H1 (cell line): ENCODE measurements at regions not wholly inside any gene's neighbourhood (a gene's known extent, or its start where the extent isn't known, plus 50 kb on each side); places are given as distances from the start of the nearest gene placed in this dataset.
"Not testable (repeated sequence)": the region's sequence is repeated elsewhere in the genome, so short reads cannot be mapped to it uniquely, and the experiment has no call there.

Source experiments
- CTCF ChIA-PET: fragments of 300-600 bp; sonication (Branson Sonifier 250); formaldehyde crosslinking; loops from one replicate; lab custom pipeline; 2021; ENCODE audit not compliant: partially characterized antibody; lab: Charles Lee
- POLR2A ChIA-PET: fragments of 300-600 bp; sonication (Branson Sonifier 250); formaldehyde crosslinking; loops from one replicate; lab custom pipeline; 2021; ENCODE audit warnings: inconsistent platforms; ENCODE audit not compliant: partially characterized antibody; lab: Charles Lee
- DNase-seq, 2 experiments: peaks; one replicate each; pipeline versions ENCODE4 v3.0.0 to v3.0.0-alpha.2; 2010 to 2022; ENCODE audit warnings: low spot score in 2 of 2, low read depth in 1 of 2, mixed read lengths in 1 of 2
- FAIRE-seq: peaks from 2 replicates; lab custom pipeline; 2011; peaks lifted over from hg19 to GRCh38; lab: Jason Lieb, UNC
- H2AFZ ChIP-seq: 2 replicates; pipeline ENCODE4 v1.8.1; 2012; ENCODE audit warnings: low read length, inconsistent platforms
- H2AK5ac ChIP-seq: 2 replicates; pipeline ENCODE4 v1.6.1; 2013; ENCODE audit warnings: low read depth, low read length
- H2BK120ac ChIP-seq: replicated peaks from 2 replicates; pipeline ENCODE3; 2013; ENCODE audit warnings: low read depth, low read length, inconsistent platforms
- H2BK12ac ChIP-seq: 2 replicates; pipeline ENCODE4 v1.6.1; 2013; ENCODE audit warnings: low read depth, low read length
- H2BK15ac ChIP-seq: 2 replicates; pipeline ENCODE4 v1.6.1; 2013; ENCODE audit warnings: low read length
- H2BK20ac ChIP-seq: 2 replicates; pipeline ENCODE4 v1.6.1; 2013; ENCODE audit warnings: low read length
- H2BK5ac ChIP-seq: 2 replicates; pipeline ENCODE4 v1.6.1; 2013; ENCODE audit warnings: low read depth, low read length
- H3K14ac ChIP-seq: 2 replicates; pipeline ENCODE4 v1.6.1; 2013; ENCODE audit warnings: inconsistent platforms; ENCODE audit not compliant: insufficient read length
- H3K18ac ChIP-seq: 2 replicates; pipeline ENCODE4 v1.6.1; 2013; ENCODE audit warnings: low read length; ENCODE audit errors: extremely low read depth
- H3K23ac ChIP-seq: 2 replicates; pipeline ENCODE4 v1.6.1; 2013; ENCODE audit warnings: inconsistent platforms; ENCODE audit not compliant: insufficient read length
- H3K23me2 ChIP-seq: 2 replicates; pipeline ENCODE4 v1.6.1; 2013; ENCODE audit warnings: low read depth, low read length
- H3K27ac ChIP-seq: 2 replicates; pipeline ENCODE4 v1.6.1; 2011; ENCODE audit warnings: low read depth, low read length, inconsistent platforms
- H3K27me3 ChIP-seq, 4 experiments: replicated peaks in 1 of 4; 1 replicate in 1 of 4; 2 replicates in 3 of 4; pipeline versions ENCODE4 v1.6.1 to v1.8.1; 2011 to 2013; ENCODE audit warnings: low read length in 3 of 4, mild to moderate bottlenecking in 3 of 4, inconsistent platforms in 2 of 4, mixed read lengths in 2 of 4, moderate library complexity in 1 of 4; ENCODE audit not compliant: control insufficient read depth in 3 of 4, insufficient read depth in 3 of 4; ENCODE audit errors: extremely low read depth in 1 of 4
- H3K36me3 ChIP-seq, 4 experiments: 2 replicates each; pipeline versions ENCODE4 v1.6.1 to v1.8.1; 2011 to 2013; ENCODE audit warnings: mild to moderate bottlenecking in 4 of 4, low read length in 3 of 4, moderate library complexity in 2 of 4, control low read depth in 1 of 4, inconsistent platforms in 1 of 4; ENCODE audit not compliant: insufficient read depth in 4 of 4, control insufficient read depth in 2 of 4
- H3K4ac ChIP-seq: replicated peaks from 2 replicates; pipeline ENCODE3; 2013; ENCODE audit warnings: low read length, low read depth, mixed read lengths, inconsistent platforms; ENCODE audit not compliant: insufficient read length
- H3K4me1 ChIP-seq, 4 experiments: replicated peaks in 1 of 4; 1 replicate in 1 of 4; 2 replicates in 3 of 4; pipeline versions ENCODE4 v1.6.1 to v1.8.1; 2011 to 2013; ENCODE audit warnings: low read length in 3 of 4, inconsistent platforms in 2 of 4, mixed read lengths in 1 of 4; ENCODE audit not compliant: insufficient read depth in 4 of 4, control insufficient read depth in 3 of 4
- H3K4me2 ChIP-seq, 2 experiments: 2 replicates each; pipeline versions ENCODE4 v1.6.1 to v1.8.1; 2011 to 2013; ENCODE audit warnings: low read depth in 2 of 2, low read length in 2 of 2, control low read depth in 1 of 2, inconsistent platforms in 1 of 2, mild to moderate bottlenecking in 1 of 2; ENCODE audit not compliant: insufficient read depth in 1 of 2
- H3K4me3 ChIP-seq, 4 experiments: fragments of 200-600, 300-600 bp in 1 of 4; sonication (generic), shearing (Covaris generic), sonication (Bioruptor Twin) in 1 of 4; 2 replicates each; pipeline versions ENCODE4 v1.5.1 to v1.8.1; 2011 to 2016; ENCODE audit warnings: low read length in 4 of 4, low read depth in 3 of 4, control low read depth in 2 of 4, inconsistent platforms in 2 of 4, mild to moderate bottlenecking in 2 of 4, mixed read lengths in 1 of 4, moderate library complexity in 1 of 4; ENCODE audit not compliant: insufficient read depth in 2 of 4; ENCODE audit errors: extremely low read depth in 1 of 4
- H3K56ac ChIP-seq: replicated peaks from 2 replicates; pipeline ENCODE3; 2013; ENCODE audit warnings: low read depth, mild to moderate bottlenecking, mixed read lengths, low read length, inconsistent platforms; ENCODE audit not compliant: insufficient read length
- H3K79me1 ChIP-seq: 2 replicates; pipeline ENCODE4 v1.6.1; 2013; ENCODE audit warnings: low read depth, low read length, control low read depth
- H3K79me2 ChIP-seq, 2 experiments: 2 replicates each; pipeline versions ENCODE4 v1.6.1 to v1.8.1; 2012 to 2013; ENCODE audit warnings: low read length in 2 of 2, mild to moderate bottlenecking in 2 of 2, inconsistent platforms in 1 of 2; ENCODE audit not compliant: insufficient read depth in 2 of 2, control insufficient read depth in 1 of 2
- H3K9ac ChIP-seq, 4 experiments: replicated peaks in 1 of 4; 1 replicate in 1 of 4; 2 replicates in 3 of 4; pipeline versions ENCODE4 v1.6.1 to v1.8.1; 2011 to 2013; ENCODE audit warnings: low read depth in 3 of 4, low read length in 3 of 4, control low read depth in 2 of 4, mild to moderate bottlenecking in 2 of 4, moderate library complexity in 2 of 4, inconsistent platforms in 1 of 4; ENCODE audit errors: extremely low read depth in 1 of 4
- H3K9me3 ChIP-seq, 2 experiments: 2 replicates each; pipeline versions ENCODE4 v1.6.1 to v1.8.1; 2012 to 2013; ENCODE audit warnings: mild to moderate bottlenecking in 2 of 2, moderate library complexity in 2 of 2, control low read depth in 1 of 2, inconsistent platforms in 1 of 2, low read depth in 1 of 2, low read length in 1 of 2, mixed read lengths in 1 of 2; ENCODE audit not compliant: insufficient read depth in 2 of 2
- H4K20me1 ChIP-seq, 2 experiments: replicated peaks in 1 of 2; 2 replicates each; pipeline versions ENCODE3 to v1.8.1; 2011 to 2013; ENCODE audit warnings: inconsistent platforms in 2 of 2, low read length in 2 of 2, mild to moderate bottlenecking in 1 of 2; ENCODE audit not compliant: insufficient read depth in 2 of 2, control insufficient read depth in 1 of 2
- H4K5ac ChIP-seq: 2 replicates; pipeline ENCODE4 v1.6.1; 2013; ENCODE audit warnings: low read length, low read depth, mixed read lengths, inconsistent platforms; ENCODE audit not compliant: insufficient read length
- H4K8ac ChIP-seq: 2 replicates; pipeline ENCODE4 v1.8.0; 2013; ENCODE audit warnings: mild to moderate bottlenecking, moderate library complexity, low read length, inconsistent platforms; ENCODE audit not compliant: insufficient read depth; ENCODE audit errors: extremely low read depth
- H4K91ac ChIP-seq: replicated peaks from 2 replicates; pipeline ENCODE3; 2013; ENCODE audit warnings: low read length, mixed read lengths, inconsistent platforms; ENCODE audit not compliant: insufficient read length
- WGBS, 2 experiments: shearing (Covaris generic) in 1 of 2; methylation state at CpG; one replicate each; pipeline versions ENCODE4 v1.1.6 to v1.1.7; 2013 to 2015; ENCODE audit warnings: low lambda C conversion rate in 2 of 2, mixed read lengths in 2 of 2, inconsistent platforms in 1 of 2, low coverage in 1 of 2, missing lambda C conversion rate in 1 of 2; ENCODE audit not compliant: insufficient replicate concordance in 2 of 2, insufficient coverage in 1 of 2, insufficient read length in 1 of 2; ENCODE audit errors: extremely low coverage in 1 of 2, missing lambda C conversion rate in 1 of 2; 5-methylcytosine and 5-hydroxymethylcytosine counted together

GRCh38 chr1:67902546-67903223 is 69.4 kb upstream of the GNG12 start:
- H3K14ac ChIP-seq, H3K4me2 ChIP-seq, H3K23ac ChIP-seq, H3K18ac ChIP-seq, H3K4me1 ChIP-seq, H2BK5ac ChIP-seq, H3K36me3 ChIP-seq, H3K4me3 ChIP-seq, H3K27ac ChIP-seq, H2BK12ac ChIP-seq, H3K27me3 ChIP-seq, H2BK20ac ChIP-seq, H3K4ac ChIP-seq, H3K9me3 ChIP-seq, H4K20me1 ChIP-seq, H3K79me2 ChIP-seq, H2BK15ac ChIP-seq, H3K23me2 ChIP-seq, FAIRE-seq, H2BK120ac ChIP-seq, H2AFZ ChIP-seq, H4K5ac ChIP-seq, H4K8ac ChIP-seq, H3K9ac ChIP-seq, H2AK5ac ChIP-seq, H3K56ac ChIP-seq, H4K91ac ChIP-seq, H3K79me1 ChIP-seq, POLR2A ChIA-PET, DNase-seq: not testable (repeated sequence)
- CTCF ChIA-PET = interaction anchor here (0.7 kb wide), 1 partner anchor 220 kb away, joined by 3 read pairs; no protein-coding TSS in a partner anchor
- WGBS, 2 experiments = 87% methylated on average over 6 of the region's 6 CpGs; no CpG with 5 or more reads in 1 of the 2 experiments
